Chondrocyte (in vitro differentiated cells): ENCODE measurements at regions not wholly inside any gene's neighbourhood (a gene's known extent, or its start where the extent isn't known, plus 50 kb on each side); places are given as distances from the start of the nearest gene placed in this dataset.

Experiments used
- DNase-seq: peaks from one replicate; pipeline ENCODE4 v3.0.0; 2021; ENCODE audit warnings: mixed read lengths, low spot score
- H3K27ac Mint-ChIP-seq: one replicate; pipeline ENCODE4 v1.8.0; 2021; ENCODE audit warnings: mild to moderate bottlenecking, moderate library complexity, mixed read lengths; ENCODE audit not compliant: unreplicated experiment
- H3K27me3 Mint-ChIP-seq: 2 replicates; pipeline ENCODE4 v1.8.0; 2021; ENCODE audit warnings: low read depth, mixed read lengths
- H3K36me3 Mint-ChIP-seq: 2 replicates; pipeline ENCODE4 v1.8.0; 2021; ENCODE audit warnings: low read depth, mixed read lengths
- H3K4me1 Mint-ChIP-seq: 2 replicates; pipeline ENCODE4 v1.8.0; 2021; ENCODE audit warnings: low read depth, mild to moderate bottlenecking, mixed read lengths
- H3K4me3 Mint-ChIP-seq: one replicate; pipeline ENCODE4 v1.8.0; 2021; ENCODE audit warnings: mild to moderate bottlenecking, moderate library complexity, mixed read lengths; ENCODE audit not compliant: unreplicated experiment
- H3K9me3 Mint-ChIP-seq: 2 replicates; pipeline ENCODE4 v1.8.0; 2021; ENCODE audit warnings: low read depth, mixed read lengths
- TF ChIP-seq, protein P1 (sequence below): fragments of 200-600 bp; sonication (generic); IDR thresholded peaks from 2 replicates; pipeline ENCODE4 v1.5.0; 2021; ENCODE audit warnings: antibody characterized with exemption, mild to moderate bottlenecking, moderate library complexity

DNA sequence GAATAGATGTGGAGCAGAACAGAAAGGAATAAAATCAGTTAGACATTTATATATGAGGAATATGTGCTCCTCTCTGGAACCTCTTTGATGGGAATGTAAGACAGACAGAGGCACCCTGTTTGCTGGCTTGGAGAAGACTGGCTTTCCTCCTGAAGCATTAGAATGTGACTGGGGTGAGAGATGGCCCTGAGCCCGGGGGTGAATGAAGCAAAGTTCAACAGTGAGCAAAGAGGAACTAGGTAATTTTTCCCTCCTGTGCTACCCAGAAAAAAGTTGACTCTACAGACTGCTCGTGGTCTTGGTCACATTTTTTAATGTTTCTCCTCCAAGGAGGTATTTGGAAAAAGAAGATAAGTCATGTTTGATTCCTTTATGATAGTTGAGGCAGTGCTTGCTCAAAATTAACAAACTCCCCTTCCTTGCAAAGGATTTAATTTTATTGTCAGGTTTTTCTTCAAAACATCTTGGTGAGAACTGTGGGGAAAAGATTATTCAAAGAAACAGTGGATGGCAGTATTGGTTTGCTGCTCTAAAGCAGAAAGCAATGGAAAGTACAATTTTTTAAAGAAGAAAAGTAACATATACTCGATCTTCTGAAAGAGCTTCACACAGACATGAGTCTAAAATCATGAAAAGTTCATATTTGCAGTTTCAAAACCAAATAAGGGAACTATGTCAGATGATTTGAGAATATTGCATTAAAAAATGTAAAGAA lies 370.4 kb upstream of the CDIN1 start:
- no peak overlapping the region for H3K27ac Mint-ChIP-seq
- H3K9me3 Mint-ChIP-seq: peaks cover under 1% of the 10 kb centered on the region
- H3K4me3 Mint-ChIP-seq: no peak overlapping the region
- H3K27me3 Mint-ChIP-seq: no peaks in the 10 kb centered on the region
- H3K36me3 Mint-ChIP-seq: no peaks in the 10 kb centered on the region
- H3K4me1 Mint-ChIP-seq: peaks cover 9% of the 10 kb centered on the region
- DNase-seq: no peak
- TF ChIP-seq, protein P1, sequence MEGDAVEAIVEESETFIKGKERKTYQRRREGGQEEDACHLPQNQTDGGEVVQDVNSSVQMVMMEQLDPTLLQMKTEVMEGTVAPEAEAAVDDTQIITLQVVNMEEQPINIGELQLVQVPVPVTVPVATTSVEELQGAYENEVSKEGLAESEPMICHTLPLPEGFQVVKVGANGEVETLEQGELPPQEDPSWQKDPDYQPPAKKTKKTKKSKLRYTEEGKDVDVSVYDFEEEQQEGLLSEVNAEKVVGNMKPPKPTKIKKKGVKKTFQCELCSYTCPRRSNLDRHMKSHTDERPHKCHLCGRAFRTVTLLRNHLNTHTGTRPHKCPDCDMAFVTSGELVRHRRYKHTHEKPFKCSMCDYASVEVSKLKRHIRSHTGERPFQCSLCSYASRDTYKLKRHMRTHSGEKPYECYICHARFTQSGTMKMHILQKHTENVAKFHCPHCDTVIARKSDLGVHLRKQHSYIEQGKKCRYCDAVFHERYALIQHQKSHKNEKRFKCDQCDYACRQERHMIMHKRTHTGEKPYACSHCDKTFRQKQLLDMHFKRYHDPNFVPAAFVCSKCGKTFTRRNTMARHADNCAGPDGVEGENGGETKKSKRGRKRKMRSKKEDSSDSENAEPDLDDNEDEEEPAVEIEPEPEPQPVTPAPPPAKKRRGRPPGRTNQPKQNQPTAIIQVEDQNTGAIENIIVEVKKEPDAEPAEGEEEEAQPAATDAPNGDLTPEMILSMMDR: peak; percentile 74

DNA sequence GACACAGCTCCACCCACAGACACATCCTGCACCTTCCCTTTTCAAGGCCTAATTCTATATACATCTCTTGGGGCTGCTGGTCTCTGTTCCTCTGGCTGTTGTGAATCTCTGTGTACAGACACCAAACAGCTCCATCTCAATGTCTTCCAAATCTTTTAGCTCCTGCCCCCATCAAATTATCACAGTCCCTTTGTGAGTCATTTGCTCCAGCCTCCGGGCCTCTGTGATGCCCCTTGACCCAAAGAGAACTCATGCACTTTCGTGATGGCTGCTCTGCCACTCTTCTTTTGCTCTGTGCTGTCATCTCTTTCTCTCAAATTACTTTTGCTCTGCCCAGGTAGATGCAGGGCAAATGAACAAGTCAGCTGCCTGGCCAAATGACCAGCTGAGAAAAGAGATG lies 369.0 kb upstream of the CDIN1 start:
- H3K36me3 Mint-ChIP-seq: no peaks in the 10 kb centered on the region
- no peaks in the 10 kb centered on the region for H3K9me3 Mint-ChIP-seq
- DNase-seq: no peak
- peaks cover 9% of the 10 kb centered on the region for H3K4me1 Mint-ChIP-seq
- no peaks in the 10 kb centered on the region for H3K27me3 Mint-ChIP-seq
- TF ChIP-seq, protein P1: no peak
- H3K4me3 Mint-ChIP-seq: no peak overlapping the region
- H3K27ac Mint-ChIP-seq: no peak overlapping the region

DNA sequence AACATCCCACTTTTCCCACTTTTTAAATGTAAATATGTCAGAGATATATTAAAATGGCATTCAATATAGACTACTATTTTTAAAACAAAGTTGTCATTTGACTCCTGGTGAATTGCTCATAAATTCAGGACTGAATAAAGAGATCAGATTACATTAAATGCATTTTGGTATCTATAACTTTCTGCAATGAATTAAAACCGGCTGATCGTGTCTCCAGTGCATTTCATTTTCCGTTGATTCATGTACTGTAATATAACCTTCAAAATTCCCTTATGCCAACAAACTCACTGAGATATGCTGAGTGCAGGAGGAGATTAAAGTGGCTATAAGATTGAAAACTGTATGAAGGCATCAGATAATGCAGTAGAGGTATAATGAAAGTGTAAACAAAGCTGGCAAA lies 361.1 kb upstream of the CDIN1 start:
- TF ChIP-seq, protein P1: no peak
- no peaks in the 10 kb centered on the region for H3K4me1 Mint-ChIP-seq
- no peak overlapping the region for H3K27ac Mint-ChIP-seq
- peaks cover 3% of the 10 kb centered on the region for H3K9me3 Mint-ChIP-seq
- no peak overlapping the region for H3K4me3 Mint-ChIP-seq
- H3K36me3 Mint-ChIP-seq: no peaks in the 10 kb centered on the region
- H3K27me3 Mint-ChIP-seq: no peaks in the 10 kb centered on the region
- DNase-seq: no peak

DNA sequence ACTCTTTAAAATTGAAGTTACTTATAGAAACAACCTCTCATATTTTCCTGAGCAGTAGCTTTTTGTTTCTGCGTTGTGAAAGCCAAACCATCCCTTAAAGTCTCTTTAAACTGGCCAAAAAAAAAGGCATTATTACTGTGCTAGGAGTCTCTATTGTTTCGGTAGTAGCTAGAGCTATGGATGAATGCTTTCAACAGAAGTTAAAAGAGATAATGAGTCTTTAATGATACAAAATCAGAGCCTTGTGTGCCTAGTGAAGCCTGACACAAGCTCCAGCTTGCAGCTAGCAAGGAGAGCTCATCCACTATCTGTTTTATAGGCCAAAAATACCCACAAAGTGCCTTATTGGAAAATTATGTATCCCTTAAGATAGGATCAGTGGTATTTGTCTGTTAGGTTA lies 360.4 kb upstream of the CDIN1 start:
- peaks cover 3% of the 10 kb centered on the region for H3K9me3 Mint-ChIP-seq
- H3K27me3 Mint-ChIP-seq: no peaks in the 10 kb centered on the region
- H3K27ac Mint-ChIP-seq: no peak overlapping the region

DNA sequence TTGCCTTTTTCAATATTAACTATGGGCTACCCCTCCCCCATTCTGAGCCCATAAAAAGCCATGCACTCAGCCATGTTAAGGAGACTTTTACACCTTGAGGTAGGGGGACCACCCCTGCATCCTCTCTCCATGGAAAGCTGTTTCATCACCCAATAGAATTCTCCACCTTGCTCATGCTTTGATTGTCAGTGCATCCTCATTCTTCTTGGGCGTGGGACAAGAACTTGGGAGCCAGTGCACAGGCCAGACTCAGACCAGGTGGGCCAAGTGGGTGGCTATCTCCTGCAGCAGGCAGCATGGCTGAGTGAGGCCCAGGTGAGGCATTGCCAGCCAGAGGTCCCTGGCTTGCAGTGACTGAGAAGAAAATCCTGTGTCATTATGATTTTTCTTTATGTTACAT lies 357.4 kb upstream of the CDIN1 start:
- Mint-ChIP-seq H3K36me3 (no peaks in the 10 kb centered on the region), H3K4me1 (no peaks in the 10 kb centered on the region), H3K4me3 (no peak overlapping the region), H3K27me3 (no peaks in the 10 kb centered on the region), H3K9me3 (peaks cover 11% of the 10 kb centered on the region), H3K27ac (no peak overlapping the region)
- TF ChIP-seq, protein P1: no peak
- no peak for DNase-seq

More for the DNA sequence above, 360.4 kb upstream of the CDIN1 start:
- TF ChIP-seq, protein P1: no peak
- H3K4me3 Mint-ChIP-seq: no peak overlapping the region
- no peak for DNase-seq
- no peaks in the 10 kb centered on the region for H3K4me1 Mint-ChIP-seq
- no peaks in the 10 kb centered on the region for H3K36me3 Mint-ChIP-seq
